MM.1S (cell line): ENCODE measurements at regions not wholly inside any gene's neighbourhood (a gene's known extent, or its start where the extent isn't known, plus 50 kb on each side); places are given as distances from the start of the nearest gene placed in this dataset.

Experiments used
- CTCF ChIP-seq: fragments of 300-600 bp; sonication (generic); IDR thresholded peaks from 2 replicates; pipeline ENCODE4 v1.5.1; 2016; ENCODE audit warnings: antibody characterized with exemption, low read length, mixed read lengths
- EZH2 ChIP-seq: fragments of 300-600 bp; sonication (generic); optimal IDR thresholded peaks from 2 replicates; pipeline ENCODE3; 2017; ENCODE audit warnings: low read depth, mild to moderate bottlenecking, antibody characterized with exemption, low read length, mixed read lengths

GRCh38 chr5:167570431-167570830, 721.0 kb upstream of the WWC1 start:
- TF ChIP-seq CTCF = no peak
- TF ChIP-seq EZH2 = no peak
